Parathyroid adenoma (tissue), 2 donors: ENCODE measurements at regions not wholly inside any gene's neighbourhood (a gene's known extent, or its start where the extent isn't known, plus 50 kb on each side); places are given as distances from the start of the nearest gene placed in this dataset.
"Not testable (repeated sequence)": the region's sequence is repeated elsewhere in the genome, so short reads cannot be mapped to it uniquely, and the experiment has no call there.

ENCODE experiments used
- H2AFZ ChIP-seq: fragments of 300-600 bp; sonication (generic); one replicate; pipeline ENCODE4 v1.7.0; 2017; ENCODE audit warnings: antibody characterized with exemption, mild to moderate bottlenecking
- H3K27ac ChIP-seq: fragments of 300-600 bp; sonication (generic); one replicate; pipeline ENCODE4 v1.7.0; 2017
- H3K27me3 ChIP-seq: fragments of 300-600 bp; sonication (generic); one replicate; pipeline ENCODE4 v1.7.0; 2017; ENCODE audit warnings: low read length; ENCODE audit not compliant: control insufficient read depth, insufficient read depth
- H3K36me3 ChIP-seq: fragments of 300-600 bp; sonication (generic); one replicate; pipeline ENCODE4 v1.7.0; 2017; ENCODE audit warnings: low read length; ENCODE audit not compliant: control insufficient read depth, insufficient read depth
- H3K4me1 ChIP-seq: fragments of 300-600 bp; sonication (generic); one replicate; pipeline ENCODE4 v1.7.0; 2017; ENCODE audit warnings: control low read depth
- H3K4me2 ChIP-seq: fragments of 300-600 bp; sonication (generic); one replicate; pipeline ENCODE4 v1.7.0; 2017; ENCODE audit warnings: low read length
- H3K4me3 ChIP-seq: fragments of 300-600 bp; sonication (generic); one replicate; pipeline ENCODE4 v1.7.0; 2017; ENCODE audit warnings: low read depth, low read length
- H3K79me2 ChIP-seq: fragments of 300-600 bp; sonication (generic); one replicate; pipeline ENCODE4 v1.7.0; 2017; ENCODE audit warnings: control low read depth
- H3K9ac ChIP-seq: fragments of 300-600 bp; sonication (generic); one replicate; pipeline ENCODE4 v1.7.0; 2017; ENCODE audit warnings: mild to moderate bottlenecking
- H3K9me3 ChIP-seq: fragments of 300-600 bp; sonication (generic); one replicate; pipeline ENCODE4 v1.7.0; 2017; ENCODE audit warnings: low read length; ENCODE audit not compliant: control insufficient read depth
- CTCF ChIP-seq: fragments of 300-600 bp; sonication (generic); IDR thresholded peaks from one replicate; pipeline ENCODE4 v1.7.0; 2017; ENCODE audit warnings: antibody characterized with exemption, mild to moderate bottlenecking
- donor health status: primary hyperparathyroidism.

GRCh38 chr2:134029418-134029817 lies 224.5 kb upstream of the MGAT5 start:
- Histone ChIP-seq H3K27me3 (no peaks in the 10 kb centered on the region), H3K27ac (no peak overlapping the region), H3K4me1 (no peaks in the 10 kb centered on the region), H3K4me3 (no peak overlapping the region), H2AFZ (no peak overlapping the region), H3K79me2 (no peaks in the 10 kb centered on the region), H3K36me3 (no peaks in the 10 kb centered on the region), H3K4me2 (no peak overlapping the region), H3K9ac (no peak overlapping the region), H3K9me3 (no peaks in the 10 kb centered on the region)
- TF ChIP-seq CTCF, result no peak

- Histone ChIP-seq H3K27me3 (no peaks in the 10 kb centered on the region), H3K9me3 (no peaks in the 10 kb centered on the region), H3K36me3 (no peaks in the 10 kb centered on the region), H3K4me1 (no peaks in the 10 kb centered on the region), H3K4me3 (no peak overlapping the region), H2AFZ (no peak overlapping the region), H3K79me2 (no peaks in the 10 kb centered on the region), H3K9ac (no peak overlapping the region), H3K4me2 (no peak overlapping the region), H3K27ac (no peak overlapping the region)
- TF ChIP-seq CTCF, result no peak
Measured at GRCh38 chr2:134031539-134031938, 222.3 kb upstream of the MGAT5 start.

- Histone ChIP-seq H3K27me3 (no peaks in the 10 kb centered on the region), H3K4me1 (no peaks in the 10 kb centered on the region), H3K9me3 (no peaks in the 10 kb centered on the region), H3K36me3 (no peaks in the 10 kb centered on the region), H2AFZ (no peak overlapping the region), H3K27ac (no peak overlapping the region), H3K9ac (no peak overlapping the region), H3K4me3 (no peak overlapping the region), H3K79me2 (no peaks in the 10 kb centered on the region), H3K4me2 (no peak overlapping the region)
- TF ChIP-seq CTCF, result no peak
Measured at GRCh38 chr2:134035605-134036370, 218.1 kb upstream of the MGAT5 start.

GRCh38 chr2:134039912-134040581 lies 213.8 kb upstream of the MGAT5 start:
- no peak overlapping the region for H3K27ac ChIP-seq

DNA sequence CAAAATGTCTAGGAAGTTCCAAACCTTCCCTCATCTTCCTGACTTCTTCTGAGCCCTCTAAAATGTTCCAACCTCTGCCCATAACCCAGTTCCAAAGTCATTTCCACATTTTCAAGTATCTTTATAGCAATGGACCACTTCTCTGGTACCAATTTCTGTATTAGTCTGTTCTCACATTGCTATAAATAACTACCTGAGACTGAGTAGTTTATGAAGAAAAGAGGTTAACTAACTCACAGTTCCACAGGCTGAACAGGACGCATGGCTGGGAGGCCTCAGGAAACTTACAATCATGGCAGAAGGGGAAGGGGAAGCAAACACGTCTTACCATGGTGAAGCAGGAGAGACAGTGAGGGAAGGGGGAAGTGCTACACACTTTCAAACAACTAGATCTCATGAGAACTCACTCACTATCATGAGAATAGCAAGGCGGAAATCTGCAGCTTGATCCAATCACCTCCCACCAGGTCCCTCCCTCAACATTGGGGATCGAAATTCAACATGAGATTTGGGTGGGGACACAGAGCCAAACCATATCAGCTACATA lies 213.2 kb upstream of the MGAT5 start:
- not testable (repeated sequence) for H3K4me2 ChIP-seq, H3K36me3 ChIP-seq, H3K79me2 ChIP-seq, H3K27ac ChIP-seq, H3K4me1 ChIP-seq, H3K27me3 ChIP-seq, H2AFZ ChIP-seq, H3K9ac ChIP-seq, H3K9me3 ChIP-seq, H3K4me3 ChIP-seq

More at GRCh38 chr2:134039912-134040581, 213.8 kb upstream of the MGAT5 start:
- Histone ChIP-seq H3K79me2 (no peaks in the 10 kb centered on the region), H2AFZ (no peak overlapping the region), H3K4me2 (no peak overlapping the region), H3K9ac (no peak overlapping the region), H3K36me3 (no peaks in the 10 kb centered on the region), H3K9me3 (no peaks in the 10 kb centered on the region), H3K4me3 (no peak overlapping the region), H3K4me1 (no peaks in the 10 kb centered on the region), H3K27me3 (no peaks in the 10 kb centered on the region)
- no peak for TF ChIP-seq CTCF
